Aorta (tissue), 5 donors: ENCODE measurements at regions not wholly inside any gene's neighbourhood (a gene's known extent, or its start where the extent isn't known, plus 50 kb on each side); places are given as distances from the start of the nearest gene placed in this dataset.

Source experiments
- ATAC-seq: fragments of 200-7000 bp; cut with Tn5 transposase; one replicate; pipeline ENCODE4 v1.9.1; 2022; ENCODE audit warnings: moderate library complexity; ENCODE audit not compliant: low FRiP score
- DNase-seq, 2 donors: peaks; one replicate each; pipeline ENCODE4 v3.0.0-alpha.2; 2020
- H3K27ac ChIP-seq, 2 donors: one replicate each; pipeline ENCODE4 v1.5.1; 2013; ENCODE audit warnings: low read length in 2 of 2, mild to moderate bottlenecking in 2 of 2, moderate library complexity in 2 of 2, control low read depth in 1 of 2, inconsistent platforms in 1 of 2, low read depth in 1 of 2
- H3K27me3 ChIP-seq, 2 donors: one replicate each; pipeline ENCODE4 v1.6.1; 2013; ENCODE audit warnings: control low read depth in 1 of 2, low read length in 1 of 2, mild to moderate bottlenecking in 1 of 2, moderate library complexity in 1 of 2; ENCODE audit not compliant: insufficient read depth in 2 of 2, control insufficient read depth in 1 of 2
- H3K36me3 ChIP-seq, 2 donors: one replicate each; pipeline ENCODE4 v1.6.1; 2013; ENCODE audit warnings: control low read depth in 1 of 2, low read length in 1 of 2, mild to moderate bottlenecking in 1 of 2; ENCODE audit not compliant: insufficient read depth in 2 of 2, control insufficient read depth in 1 of 2
- H3K4me1 ChIP-seq, 2 donors: one replicate each; pipeline ENCODE4 v1.6.1; 2013; ENCODE audit warnings: low read length in 2 of 2, control low read depth in 1 of 2, mild to moderate bottlenecking in 1 of 2, moderate library complexity in 1 of 2; ENCODE audit not compliant: insufficient read depth in 2 of 2, control insufficient read depth in 1 of 2
- H3K4me3 ChIP-seq, 2 donors: one replicate each; pipeline ENCODE4 v1.5.1; 2013; ENCODE audit warnings: low read length in 2 of 2, control low read depth in 1 of 2, mild to moderate bottlenecking in 1 of 2
- H3K9me3 ChIP-seq: one replicate; pipeline ENCODE4 v1.6.1; 2013; ENCODE audit warnings: mild to moderate bottlenecking, low read length; ENCODE audit not compliant: control insufficient read depth
- WGBS, 2 donors: extraction: QIAGEN DNeasy Blood & Tissue Kit; methylation state at CpG; one replicate each; pipeline ENCODE4 v1.1.7; 2013; 5-methylcytosine and 5-hydroxymethylcytosine counted together
- intact Hi-C, 2 donors: fragments of 100-400 bp; cut with DNase I; formaldehyde crosslinking; loops; one replicate each; pipeline versions ENCODE4 v1.14.2 to v1.15.0; 2022
- donor health status: healthy with polysubstance abuse.
- donor health status: Bipolar disorder and iron deficiency.
- donor health status: DM: no; HTN: no; CAD: no.
- donor health status: DM: no; HTN: no; CAD: no.
- donor health status: DM: yes; HTN: yes; CAD: no.

DNA sequence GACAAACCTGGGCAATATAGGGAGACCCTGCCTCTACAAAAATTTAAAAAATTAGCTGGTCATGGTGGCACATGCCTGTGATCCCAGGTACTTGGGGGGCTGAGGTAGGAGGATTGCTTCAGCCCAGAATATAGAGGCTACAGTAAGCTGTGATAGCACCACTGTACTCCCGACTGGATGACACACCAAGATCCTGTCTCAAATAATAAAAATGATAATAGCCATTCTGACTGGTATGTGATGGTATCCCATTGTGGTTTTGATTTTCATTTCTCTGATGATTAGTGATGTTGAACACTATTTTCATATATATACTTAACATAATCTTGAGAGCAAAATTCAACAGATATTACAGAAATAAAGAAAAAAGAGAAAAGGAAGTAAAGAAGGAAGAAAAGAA, 1491.0 kb upstream of the PIK3C3 start:
- no peaks in the 10 kb centered on the region for H3K4me1 ChIP-seq
- no peaks in the 10 kb centered on the region for H3K9me3 ChIP-seq
- DNase-seq (no peak), ATAC-seq (no peak)
- intact Hi-C loops = no loop called here
- no peaks in the 10 kb centered on the region for H3K27me3 ChIP-seq
- no peak overlapping the region for H3K4me3 ChIP-seq
- no peaks in the 10 kb centered on the region for H3K36me3 ChIP-seq
- no peak overlapping the region for H3K27ac ChIP-seq
- WGBS, 2 donors = 86% methylated on average over 1 of the region's 1 CpG

DNA sequence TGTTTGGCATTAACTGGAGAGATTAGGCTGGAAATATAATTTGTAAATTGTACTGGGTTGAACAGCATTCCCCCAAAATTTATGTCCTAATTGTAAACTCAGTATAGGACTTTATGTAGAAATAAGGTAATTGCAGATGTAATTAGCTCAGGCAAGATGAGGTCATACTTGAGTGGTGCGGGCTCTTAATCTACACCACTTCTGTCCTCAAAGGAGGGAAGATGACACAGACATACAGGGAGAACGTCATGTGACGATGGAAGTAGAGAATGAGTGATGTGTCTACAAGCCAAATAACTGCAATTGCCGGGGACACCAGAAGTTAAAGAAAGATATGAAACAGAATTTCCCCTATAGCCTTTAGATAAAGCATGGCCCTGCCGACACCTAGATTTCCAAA, 1501.1 kb upstream of the PIK3C3 start:
- DNase-seq (no peak), ATAC-seq (no peak)
- Histone ChIP-seq H3K36me3 (no peaks in the 10 kb centered on the region), H3K4me3 (no peak overlapping the region), H3K9me3 (no peaks in the 10 kb centered on the region), H3K27ac (no peak overlapping the region), H3K27me3 (no peaks in the 10 kb centered on the region), H3K4me1 (no peaks in the 10 kb centered on the region)
- intact Hi-C loops = no loop called here
- WGBS, 2 donors = 89 to 90% methylated on average over 5 of the region's 5 CpGs

DNA sequence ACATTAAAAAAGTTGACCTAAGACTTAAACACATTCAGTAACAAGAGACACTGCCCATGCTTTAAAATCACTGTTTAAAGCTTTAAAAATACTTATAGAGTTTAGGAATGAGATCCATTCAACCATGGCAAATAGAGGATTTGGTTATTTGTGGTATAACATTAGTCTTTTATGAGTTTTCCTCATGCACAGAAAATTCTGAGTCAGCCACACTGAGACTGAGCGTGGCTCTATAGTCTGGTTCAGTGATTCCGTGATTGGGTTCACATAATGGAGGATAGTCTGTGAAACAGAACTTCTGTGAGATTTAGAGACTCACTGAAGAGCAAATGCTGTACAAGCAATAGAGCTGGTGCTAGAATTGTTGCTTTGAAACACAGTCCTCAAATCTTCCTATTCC, 1502.4 kb upstream of the PIK3C3 start:
- Histone ChIP-seq H3K36me3 (no peaks in the 10 kb centered on the region), H3K27me3 (no peaks in the 10 kb centered on the region), H3K4me1 (no peaks in the 10 kb centered on the region), H3K9me3 (no peaks in the 10 kb centered on the region), H3K4me3 (no peak overlapping the region), H3K27ac (no peak overlapping the region)
- WGBS, 2 donors = 86 to 89% methylated on average over 2 of the region's 2 CpGs
- no peak for DNase-seq
- ATAC-seq = no peak
- intact Hi-C loops = no loop called here

GRCh38 chr18:40450751-40451150, 1504.3 kb upstream of the PIK3C3 start:
- Histone ChIP-seq H3K4me3 (no peak overlapping the region), H3K36me3 (no peaks in the 10 kb centered on the region), H3K9me3 (no peaks in the 10 kb centered on the region), H3K4me1 (no peaks in the 10 kb centered on the region), H3K27ac (no peak overlapping the region), H3K27me3 (no peaks in the 10 kb centered on the region)
- DNase-seq = no peak
- no peak for ATAC-seq
- intact Hi-C loops = no loop called here

DNA sequence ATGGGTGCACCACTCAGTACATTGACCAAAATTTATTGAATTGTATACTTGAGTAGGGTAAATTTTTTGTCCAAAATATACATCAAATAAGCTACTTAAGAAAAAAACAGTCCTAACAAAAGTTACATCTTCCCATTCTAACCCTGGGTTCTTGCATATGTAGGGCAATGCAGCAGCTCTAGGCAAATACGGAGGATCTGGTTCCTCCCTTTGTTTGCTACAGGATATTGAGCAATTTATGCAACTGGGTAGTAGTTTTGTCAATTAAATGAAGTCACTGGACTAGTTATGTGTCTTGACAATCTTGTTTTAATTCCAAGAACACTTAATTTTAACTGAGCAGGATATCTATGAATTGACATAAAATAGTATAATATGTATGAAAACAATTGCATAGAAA, 1507.2 kb upstream of the PIK3C3 start:
- ATAC-seq (no peak), DNase-seq (no peak)
- H3K36me3 ChIP-seq = no peaks in the 10 kb centered on the region
- no peaks in the 10 kb centered on the region for H3K27me3 ChIP-seq
- intact Hi-C loops = no loop called here
- H3K4me3 ChIP-seq = no peak overlapping the region
- H3K4me1 ChIP-seq = no peaks in the 10 kb centered on the region
- H3K9me3 ChIP-seq = no peaks in the 10 kb centered on the region
- no peak overlapping the region for H3K27ac ChIP-seq
- WGBS, 2 donors = 66 to 81% methylated on average over 1 of the region's 1 CpG

- DNase-seq (no peak), ATAC-seq (no peak)
- WGBS, 2 donors = 91 to 92% methylated on average over 7 of the region's 7 CpGs
- Histone ChIP-seq H3K36me3 (no peaks in the 10 kb centered on the region), H3K27ac (no peak overlapping the region), H3K4me1 (no peaks in the 10 kb centered on the region), H3K4me3 (no peak overlapping the region), H3K9me3 (peaks cover 3% of the 10 kb centered on the region), H3K27me3 (peaks cover 0 to 2% of the 10 kb centered on the region in 2 donors)
- intact Hi-C loops = no loop called here
Measured at GRCh38 chr18:40440088-40440487, 1514.9 kb upstream of the PIK3C3 start.

DNA sequence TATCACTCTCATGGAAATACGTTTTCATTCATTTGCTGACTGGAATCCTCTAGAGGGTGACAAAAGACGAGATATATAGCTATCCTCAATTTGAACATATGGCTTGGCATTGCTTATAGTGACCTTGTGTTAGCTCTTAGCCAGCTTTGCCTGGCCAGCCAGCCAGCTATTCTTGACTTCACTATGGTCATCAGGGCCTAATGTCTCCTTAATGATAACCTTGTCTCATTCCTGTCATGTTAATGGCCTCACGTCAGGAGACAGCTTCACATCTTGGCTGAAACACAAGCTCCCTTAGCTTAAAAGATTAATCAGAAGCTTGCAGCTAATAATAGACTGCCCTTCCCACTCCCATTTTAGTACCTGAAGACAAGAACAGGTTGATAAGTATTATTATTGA, 1517.5 kb upstream of the PIK3C3 start:
- Histone ChIP-seq H3K9me3 (peaks cover 3% of the 10 kb centered on the region), H3K4me3 (no peak overlapping the region), H3K27ac (no peak overlapping the region), H3K36me3 (no peaks in the 10 kb centered on the region), H3K27me3 (peaks cover 0 to 2% of the 10 kb centered on the region in 2 donors), H3K4me1 (no peaks in the 10 kb centered on the region)
- ATAC-seq (no peak), DNase-seq (no peak)
- 38 to 45% methylated on average over 3 of the region's 3 CpGs for WGBS, 2 donors
- intact Hi-C loops = no loop called here

DNA sequence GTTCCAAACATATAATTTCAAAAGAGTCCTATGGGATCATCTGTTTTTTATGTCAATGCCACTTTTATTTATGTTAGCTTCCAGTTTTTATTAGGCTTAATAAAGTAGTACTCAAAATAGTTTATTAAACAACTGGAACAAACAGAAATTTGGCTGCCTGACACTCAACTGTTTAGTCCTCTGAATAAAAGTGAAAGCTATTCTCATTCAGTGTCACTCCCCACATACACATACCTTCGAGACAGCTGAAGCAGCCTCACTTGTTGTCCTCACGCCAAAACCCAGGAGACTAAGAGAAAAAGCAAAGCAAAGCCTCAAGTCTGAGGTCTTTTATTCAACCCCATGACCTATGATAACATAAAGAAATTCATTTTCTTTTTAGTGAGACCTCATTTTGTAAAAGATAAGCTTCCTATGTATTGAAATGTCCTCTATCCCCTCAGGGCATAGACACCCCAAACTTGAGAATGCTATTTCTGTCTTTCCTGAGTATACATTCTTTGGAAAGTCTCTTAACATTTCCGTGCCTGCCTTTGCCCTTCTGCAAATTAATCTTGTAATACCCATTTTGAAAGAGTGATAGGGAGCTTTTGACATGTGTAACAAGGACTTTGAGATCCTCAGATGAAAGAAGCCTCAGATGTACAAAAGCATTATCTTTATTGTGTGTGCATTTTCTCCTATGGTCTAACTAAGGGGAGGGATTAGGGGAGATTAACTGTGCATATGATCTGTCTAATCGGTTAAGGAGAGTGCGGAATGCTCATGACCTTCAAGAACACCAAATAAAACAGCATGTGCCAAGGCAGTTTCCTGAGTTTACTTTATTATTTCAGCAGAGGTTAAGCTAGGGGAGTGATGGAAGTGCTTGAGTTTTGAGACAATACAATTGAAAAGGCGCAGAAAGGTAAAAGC, 1523.7 kb upstream of the PIK3C3 start:
- H3K27me3 ChIP-seq = no peaks in the 10 kb centered on the region
- ATAC-seq (no peak), DNase-seq (no peak)
- H3K4me1 ChIP-seq = no peaks in the 10 kb centered on the region
- H3K36me3 ChIP-seq = no peaks in the 10 kb centered on the region
- H3K9me3 ChIP-seq = no peaks in the 10 kb centered on the region
- intact Hi-C loops = no loop called here
- H3K27ac ChIP-seq = no peak overlapping the region
- 43% methylated on average over 6 of the region's 6 CpGs for WGBS, 2 donors
- H3K4me3 ChIP-seq = no peak overlapping the region

- Histone ChIP-seq H3K27me3 (no peaks in the 10 kb centered on the region), H3K27ac (no peak overlapping the region), H3K4me3 (no peak overlapping the region), H3K36me3 (no peaks in the 10 kb centered on the region), H3K4me1 (no peaks in the 10 kb centered on the region), H3K9me3 (no peaks in the 10 kb centered on the region)
- intact Hi-C loops = no loop called here
- ATAC-seq (no peak), DNase-seq (no peak)
- 65 to 84% methylated on average over 2 of the region's 2 CpGs for WGBS, 2 donors
Measured at GRCh38 chr18:40423291-40423690, 1531.7 kb upstream of the PIK3C3 start.
